IPS DF 19.7 (cell line): ENCODE measurements at regions not wholly inside any gene's neighbourhood (a gene's known extent, or its start where the extent isn't known, plus 50 kb on each side); places are given as distances from the start of the nearest gene placed in this dataset.
"Not testable (repeated sequence)": the region's sequence is repeated elsewhere in the genome, so short reads cannot be mapped to it uniquely, and the experiment has no call there.

Source experiments
- DNase-seq: peaks from one replicate; pipeline ENCODE4 v3.0.0-alpha.2; 2013; ENCODE audit warnings: low read depth, low spot score

DNA sequence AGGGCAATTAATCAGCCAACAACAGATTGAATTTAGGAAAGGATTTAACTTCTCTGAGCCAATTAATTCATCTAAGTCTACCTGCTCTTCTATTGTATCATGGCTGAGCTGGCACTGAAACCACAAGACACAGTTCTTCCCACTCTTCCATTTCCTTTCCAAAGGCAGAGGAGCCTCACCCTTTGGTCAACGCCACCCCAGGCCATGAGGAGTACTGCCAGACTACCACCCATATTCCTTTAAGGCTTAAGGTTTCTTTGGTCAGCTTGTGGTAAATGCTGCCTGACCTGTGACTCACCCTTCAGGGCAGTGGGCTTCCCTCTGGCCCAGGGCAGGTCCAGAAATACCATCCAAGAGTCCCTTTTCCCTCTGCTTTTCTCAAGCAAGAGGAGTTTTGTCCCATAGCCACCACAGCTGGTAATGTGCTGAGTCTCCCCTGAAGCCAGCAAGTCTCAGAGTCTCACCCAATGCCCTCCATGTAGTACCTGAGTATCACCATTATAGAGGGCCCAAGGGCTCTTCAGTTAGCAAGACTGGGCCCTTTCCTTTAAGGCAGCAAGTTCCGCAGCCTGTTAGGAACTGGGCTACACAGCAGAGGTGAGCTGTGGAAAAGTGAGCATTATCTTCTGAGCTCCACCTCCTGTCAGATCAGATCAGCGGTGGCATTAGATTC lies 900.5 kb upstream of the CRIM1 start:
- DNase-seq, result peak; percentile 28

GRCh38 chr2:35447821-35448220 lies 907.8 kb upstream of the CRIM1 start:
- no peak for DNase-seq

DNA sequence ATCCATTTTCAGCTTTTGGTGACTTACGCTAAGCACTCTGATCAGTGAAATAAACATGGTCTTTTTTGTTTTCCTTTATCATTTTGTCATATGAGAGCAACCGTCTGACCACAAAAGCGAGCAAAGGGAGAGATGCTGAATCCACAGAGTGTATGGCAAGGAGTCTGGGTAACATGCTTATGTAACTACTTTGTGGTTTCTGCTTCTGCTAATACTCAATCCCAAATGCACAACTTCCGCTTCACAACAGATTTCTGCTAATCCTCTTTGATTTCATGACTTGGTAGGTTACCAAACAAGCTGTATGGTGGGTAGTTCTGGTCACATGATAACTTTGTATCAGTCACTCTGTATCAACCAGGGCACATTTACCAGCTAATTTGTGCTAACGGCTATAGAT lies 908.4 kb upstream of the CRIM1 start:
- no peak for DNase-seq

DNA sequence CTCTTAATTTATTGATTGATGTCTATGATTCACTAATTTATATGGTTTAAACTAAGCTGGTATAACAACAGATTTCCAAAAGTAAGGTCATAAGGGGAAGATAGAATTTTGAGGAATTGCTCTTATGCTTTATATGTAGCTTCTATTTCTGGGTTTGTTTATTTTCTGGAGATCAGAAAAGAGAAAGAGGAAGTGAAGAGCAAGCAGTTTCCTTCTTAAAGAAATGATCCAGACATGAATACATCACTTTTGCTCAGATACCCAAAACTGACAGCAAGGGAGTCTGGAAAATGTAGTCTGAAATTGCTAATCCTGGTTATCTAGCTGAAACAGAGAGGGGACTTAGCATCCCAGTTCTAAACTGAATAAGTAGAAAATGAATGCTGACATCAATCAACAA lies 912.5 kb upstream of the CRIM1 start:
- DNase-seq, result no peak

- DNase-seq, result not testable (repeated sequence)
These were observed 914.0 kb upstream of the CRIM1 start for GRCh38 chr2:35441575-35441974.

DNA sequence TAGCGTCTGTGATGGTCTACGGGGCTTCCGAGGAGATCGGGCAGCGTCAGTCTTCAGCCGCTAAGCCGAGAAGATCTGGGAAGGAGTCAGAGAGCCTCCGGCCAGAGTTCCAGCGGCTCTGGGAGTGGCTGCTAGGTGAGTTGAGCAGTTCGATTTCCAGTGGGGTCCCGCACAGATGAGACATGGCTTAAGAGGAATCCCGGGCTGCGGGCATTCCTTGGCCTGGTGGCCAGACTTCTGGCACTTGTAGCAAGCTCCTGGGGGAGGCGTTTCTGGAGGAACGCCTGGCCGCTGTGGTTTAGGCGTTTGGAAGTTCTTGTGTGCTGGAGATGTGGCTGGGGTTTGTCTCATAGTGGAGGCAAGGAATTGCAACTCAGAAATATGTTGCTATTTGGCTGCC lies 915.3 kb upstream of the CRIM1 start:
- DNase-seq, result not testable (repeated sequence)

GRCh38 chr2:35436893-35437292 lies 918.7 kb upstream of the CRIM1 start:
- peak; percentile 7 for DNase-seq

GRCh38 chr2:35428548-35428947 lies 927.0 kb upstream of the CRIM1 start:
- DNase-seq, result peak; percentile 42

GRCh38 chr2:35421485-35421884 lies 934.1 kb upstream of the CRIM1 start:
- DNase-seq, result no peak

DNA sequence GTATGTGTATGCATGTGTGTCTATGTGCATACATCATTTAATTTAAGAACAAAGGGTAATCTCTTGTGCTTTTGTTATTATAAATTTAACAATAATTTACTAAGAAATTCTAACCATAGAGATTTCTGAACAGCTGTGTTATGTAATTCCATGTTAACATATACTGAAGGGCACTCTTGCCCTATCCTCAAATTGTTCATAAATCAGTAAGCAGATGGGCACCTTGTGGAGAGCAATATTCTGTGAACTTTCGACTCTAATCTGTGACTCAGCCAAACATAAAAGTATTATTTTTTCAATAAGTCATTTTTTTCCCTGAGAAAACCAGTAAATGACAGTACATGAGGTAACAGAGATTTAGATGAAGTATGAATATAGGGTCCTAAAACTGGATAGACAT lies 938.3 kb upstream of the CRIM1 start:
- no peak for DNase-seq

DNA sequence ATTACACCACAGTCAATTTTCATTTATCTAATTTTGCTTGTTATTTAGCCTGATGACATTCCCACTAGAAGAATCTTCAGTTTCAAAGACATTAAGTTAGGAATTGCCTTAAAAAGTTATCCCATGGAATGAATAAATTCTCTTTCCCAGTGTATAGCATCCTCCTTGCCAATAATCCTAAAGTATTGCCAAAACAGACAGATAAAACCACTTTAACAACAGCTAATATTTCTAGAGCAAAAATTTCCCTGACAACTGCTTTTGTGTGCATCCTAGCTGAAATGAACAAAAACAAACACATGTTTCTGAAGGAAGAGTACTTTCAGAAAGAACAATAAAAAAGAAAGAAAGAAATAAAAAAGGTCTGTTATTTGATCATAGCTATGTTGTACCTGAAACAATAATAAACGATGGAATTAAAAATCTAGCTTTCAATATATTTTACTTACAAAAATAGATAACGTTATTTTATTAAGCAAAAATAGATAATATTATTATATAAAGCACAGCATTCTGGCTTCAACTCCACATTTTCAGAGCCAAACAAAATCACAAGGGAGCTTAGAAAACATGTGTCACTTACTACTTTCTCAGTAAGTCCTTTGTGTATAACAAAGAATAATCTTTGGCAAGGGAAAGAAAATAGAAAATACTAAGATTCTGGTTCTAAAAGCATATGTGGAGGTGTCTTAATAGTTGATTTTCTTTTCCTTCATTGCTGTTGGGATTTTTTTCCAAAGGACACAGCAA lies 939.0 kb upstream of the CRIM1 start:
- no peak for DNase-seq

DNA sequence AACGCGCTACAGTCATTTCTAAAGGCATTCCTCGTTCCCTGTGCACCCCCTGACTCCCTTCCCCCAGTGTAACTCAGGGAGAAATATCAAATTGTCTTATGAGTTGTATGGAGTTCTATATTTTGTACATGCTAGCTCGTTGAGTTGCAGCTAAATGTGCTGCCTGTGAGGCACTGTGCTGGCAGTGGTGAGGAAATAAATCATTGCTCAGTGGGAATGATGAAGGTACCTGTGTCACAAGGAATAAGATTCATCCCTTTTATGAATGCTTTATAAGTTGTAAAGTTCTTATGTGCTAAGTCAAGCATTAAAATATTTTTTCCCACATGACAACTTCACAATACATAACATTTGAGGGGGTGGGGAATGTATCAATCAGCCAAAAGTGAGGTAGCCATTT lies 939.6 kb upstream of the CRIM1 start:
- no peak for DNase-seq

DNA sequence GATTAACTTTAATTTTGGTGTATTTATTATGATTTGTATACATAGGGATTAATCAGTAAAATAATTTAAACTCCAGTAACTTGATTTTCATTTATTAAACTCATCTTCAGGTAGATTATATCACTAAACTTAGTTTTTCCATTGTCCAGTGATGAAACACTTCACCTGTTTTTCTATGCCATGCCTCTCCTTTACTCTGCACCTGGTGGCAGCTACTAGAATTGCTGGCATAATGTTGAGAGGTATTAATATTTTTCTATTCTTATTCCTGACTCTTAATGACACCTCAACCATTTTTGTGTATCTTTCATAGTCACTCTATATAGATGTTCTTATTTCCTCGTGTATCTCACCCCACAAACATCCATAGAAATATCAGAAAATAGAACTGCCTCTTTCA lies 940.3 kb upstream of the CRIM1 start:
- DNase-seq, result no peak

GRCh38 chr2:35410431-35411061 lies 945.0 kb upstream of the CRIM1 start:
- DNase-seq, result no peak

DNA sequence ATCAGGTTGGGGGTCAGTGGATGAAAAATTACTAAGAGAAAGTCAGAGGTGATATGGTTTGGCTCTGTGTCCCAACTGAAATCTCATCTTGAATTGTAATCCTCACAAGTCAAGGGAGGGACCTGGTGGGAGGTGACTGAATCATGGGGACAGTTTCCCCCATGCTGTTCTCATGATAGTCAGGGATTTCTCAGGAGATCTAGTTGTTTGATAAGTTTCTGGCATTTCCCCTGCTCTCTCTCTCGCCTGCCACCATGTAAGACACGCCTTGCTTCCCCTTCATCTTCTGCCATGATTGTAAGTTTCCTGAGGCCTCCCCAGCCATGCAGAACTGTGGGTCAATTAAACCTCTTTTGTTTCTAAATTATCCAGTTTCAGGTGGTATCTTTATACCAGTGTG lies 945.8 kb upstream of the CRIM1 start:
- no peak for DNase-seq

- no peak for DNase-seq
These were observed 947.3 kb upstream of the CRIM1 start for GRCh38 chr2:35408320-35408719.

- no peak for DNase-seq
These were observed 963.7 kb upstream of the CRIM1 start for GRCh38 chr2:35391736-35392442.

GRCh38 chr2:35378791-35379190 lies 976.8 kb upstream of the CRIM1 start:
- no peak for DNase-seq

DNA sequence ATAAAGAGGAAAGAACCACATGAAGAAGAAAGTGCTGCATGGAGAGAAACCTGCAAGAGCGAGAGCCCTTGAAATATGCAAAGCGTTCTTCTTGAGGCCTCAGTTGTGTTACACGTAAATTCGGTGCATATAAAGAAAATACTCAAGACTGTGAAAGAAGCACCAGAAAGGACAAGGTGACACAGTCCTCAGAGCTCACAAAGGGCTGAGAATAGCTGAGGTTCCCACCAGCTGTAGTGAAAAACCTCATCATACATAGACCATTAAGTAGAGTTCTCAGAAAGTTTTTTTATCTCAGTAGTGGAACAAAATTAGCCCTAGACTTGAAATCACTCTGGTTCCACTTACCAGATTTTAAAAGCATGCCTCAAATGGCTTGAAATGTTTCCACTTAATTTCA lies 980.7 kb upstream of the CRIM1 start:
- no peak for DNase-seq

DNA sequence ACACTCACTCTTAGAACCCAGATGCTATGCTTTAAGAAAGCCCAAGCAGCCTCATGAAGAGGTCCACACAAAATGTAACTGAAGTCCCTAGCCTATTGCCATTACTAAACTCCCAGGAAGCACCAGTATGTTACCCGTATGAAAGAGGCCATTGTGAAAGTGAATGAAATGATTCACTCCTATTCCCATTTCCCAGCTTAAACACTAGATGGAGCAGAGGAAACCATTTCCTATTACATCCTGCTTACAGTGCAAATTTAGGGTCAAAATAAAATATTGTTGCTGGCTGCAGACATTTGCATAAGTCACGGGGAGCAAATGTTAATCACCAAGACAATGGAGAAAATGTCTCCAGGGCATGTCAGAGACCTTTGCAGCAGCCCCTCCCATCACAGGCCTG lies 989.7 kb upstream of the CRIM1 start:
- DNase-seq, result no peak

DNA sequence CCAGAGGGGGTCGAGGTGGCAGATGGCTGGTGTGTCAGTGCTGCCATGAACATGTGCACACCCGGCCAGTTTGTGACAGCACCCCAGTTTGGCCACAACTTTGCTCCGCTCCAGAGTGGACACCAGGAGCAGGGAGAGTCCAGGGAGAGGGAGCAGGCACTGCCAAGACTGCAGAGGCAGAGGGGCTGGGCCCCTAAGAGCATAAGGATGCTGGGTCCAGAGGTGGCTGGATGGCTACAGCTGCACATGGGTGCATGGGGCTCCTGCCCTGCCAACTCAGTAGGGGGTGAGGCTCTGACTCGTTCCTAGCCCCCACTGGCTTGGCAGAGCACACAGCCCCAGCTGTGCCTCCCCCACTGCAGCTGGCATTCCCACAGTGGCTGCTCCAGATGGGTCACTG lies 999.2 kb upstream of the CRIM1 start:
- DNase-seq, result no peak

GRCh38 chr2:35355056-35355455 lies 1000.5 kb upstream of the CRIM1 start:
- no peak for DNase-seq
